ENCODE measurements at regions not wholly inside any gene's neighbourhood (a gene's known extent, or its start where the extent isn't known, plus 50 kb on each side); places are given as distances from the start of the nearest gene placed in this dataset.

DNA sequence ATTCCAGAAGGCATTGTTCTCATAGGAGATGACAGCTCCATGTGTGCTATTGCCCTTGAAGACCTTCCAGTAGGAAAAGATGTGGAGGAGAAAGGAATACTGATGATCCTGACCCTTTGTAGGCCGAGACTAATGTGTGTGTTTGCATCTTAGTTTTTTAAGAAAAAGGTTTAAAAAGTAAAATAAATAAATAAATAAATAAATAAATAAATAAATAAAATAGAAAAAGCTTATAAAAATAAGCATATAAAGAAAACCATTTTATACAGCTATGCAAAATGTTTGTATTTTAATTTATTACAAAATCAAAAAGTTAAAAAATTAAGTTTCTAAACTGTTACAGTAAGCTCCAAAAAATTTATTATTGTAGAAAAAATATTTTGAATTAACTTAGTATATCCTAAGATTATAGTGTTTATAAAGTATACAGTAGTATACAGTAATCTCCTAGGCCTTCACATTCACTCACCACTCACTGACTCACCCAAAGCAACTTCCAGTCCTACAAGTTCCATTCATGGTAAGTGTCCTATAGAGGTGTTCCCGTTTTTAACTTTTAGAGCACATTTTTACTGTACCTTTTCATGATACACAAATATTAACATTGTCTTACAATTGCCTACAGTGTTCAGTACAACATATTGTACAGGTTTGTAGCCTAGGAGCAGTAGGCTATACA, 435.2 kb upstream of the SEMA3A start:
- DNase-seq (ENCODE audit: low read depth in 2 of 2): no peak

- no peak for DNase-seq (ENCODE audit: low read depth in 2 of 2)
Measured at GRCh38 chr7:84629216-84629615, 434.6 kb upstream of the SEMA3A start.

GRCh38 chr7:84627250-84627649, 432.7 kb upstream of the SEMA3A start:
- no peak for DNase-seq (ENCODE audit: low read depth in 2 of 2)

GRCh38 chr7:84624927-84625326, 430.3 kb upstream of the SEMA3A start:
- DNase-seq (ENCODE audit: low read depth in 2 of 2): no peak

GRCh38 chr7:84624527-84624926, 429.9 kb upstream of the SEMA3A start:
- DNase-seq (ENCODE audit: low read depth in 2 of 2): no peak

- DNase-seq (ENCODE audit: low read depth in 2 of 2): no peak
Measured at GRCh38 chr7:84617265-84618030, 422.9 kb upstream of the SEMA3A start.

GRCh38 chr7:84614821-84615501, 420.4 kb upstream of the SEMA3A start:
- peak; percentile 11 to 54 for DNase-seq (ENCODE audit: low read depth in 2 of 2)

DNA sequence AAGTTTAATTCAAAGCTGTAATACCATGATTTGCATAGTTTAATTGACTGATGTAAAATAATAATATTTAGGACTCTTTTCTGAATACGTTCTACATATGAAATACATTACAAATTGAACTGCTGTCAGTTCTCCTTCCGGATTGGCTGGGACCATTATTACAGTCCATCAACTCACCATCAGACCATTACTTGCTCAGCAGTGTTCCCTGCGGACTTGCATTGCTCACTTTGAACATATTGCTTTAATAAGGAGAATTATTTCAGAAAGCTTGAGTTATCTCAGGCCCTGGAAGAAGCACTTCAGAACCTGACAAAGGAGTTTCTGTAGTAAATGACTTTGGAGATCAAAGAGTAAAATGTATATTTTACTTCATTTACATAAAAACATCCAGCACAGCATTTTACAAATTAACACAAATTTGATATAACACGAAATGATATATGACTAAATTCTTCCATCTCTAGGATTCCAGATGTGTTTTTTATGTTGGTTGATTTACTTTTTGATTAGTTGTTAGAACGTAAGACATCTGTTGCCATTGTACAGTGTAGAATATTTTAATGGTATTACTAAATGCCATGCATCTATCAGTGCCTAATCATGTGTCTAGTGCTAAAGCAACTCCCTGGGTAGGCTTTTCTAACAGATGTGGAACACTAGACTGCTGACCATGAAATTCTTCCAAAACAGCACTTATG, 418.5 kb upstream of the SEMA3A start:
- no peak for DNase-seq (ENCODE audit: low read depth in 2 of 2)

GRCh38 chr7:84611391-84611790, 416.8 kb upstream of the SEMA3A start:
- no peak for DNase-seq (ENCODE audit: low read depth in 2 of 2)

DNA sequence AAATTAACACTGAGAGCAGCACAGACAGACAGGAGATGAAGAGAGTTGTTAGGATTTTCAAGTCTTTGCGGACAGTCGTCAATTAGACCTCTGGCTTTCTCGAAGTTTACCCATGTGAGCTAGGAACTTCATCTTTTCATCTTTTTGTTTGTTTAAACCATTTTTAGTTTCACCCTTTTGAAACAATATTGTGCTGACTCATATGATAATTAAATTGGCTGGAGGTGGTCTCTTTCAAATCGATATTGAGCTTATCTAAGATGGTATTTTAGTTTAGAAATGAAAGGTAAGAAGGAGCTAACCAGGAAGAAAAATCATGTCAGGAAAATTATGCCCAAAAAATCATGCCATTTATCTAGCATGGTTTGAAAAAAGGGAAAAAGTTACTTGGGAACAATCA, 415.8 kb upstream of the SEMA3A start:
- DNase-seq (ENCODE audit: low read depth in 2 of 2): no peak

DNA sequence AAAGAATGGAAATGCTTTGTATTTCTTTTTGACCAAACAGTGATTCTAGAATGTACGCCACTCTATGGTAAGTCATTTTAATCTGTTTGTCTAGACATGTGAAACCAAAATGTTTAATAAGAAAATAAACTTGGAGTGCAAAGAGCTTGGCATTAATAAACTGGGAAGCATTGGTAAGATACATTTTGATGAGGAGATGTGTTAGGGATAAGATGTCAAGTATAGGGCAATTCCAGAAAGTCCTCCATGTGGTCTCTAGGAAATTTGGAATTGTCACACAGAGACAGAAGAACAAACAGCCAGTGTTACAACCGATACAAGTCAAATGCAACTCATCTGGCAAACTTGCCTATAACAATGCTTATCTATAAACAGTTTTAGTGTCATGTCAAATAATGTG, 410.7 kb upstream of the SEMA3A start:
- no peak for DNase-seq (ENCODE audit: low read depth in 2 of 2)

- DNase-seq (ENCODE audit: low read depth in 2 of 2): no peak
Measured at GRCh38 chr7:84603545-84603944, 409.0 kb upstream of the SEMA3A start.

GRCh38 chr7:84595026-84595425, 400.4 kb upstream of the SEMA3A start:
- no peak for DNase-seq (ENCODE audit: low read depth in 2 of 2)

DNA sequence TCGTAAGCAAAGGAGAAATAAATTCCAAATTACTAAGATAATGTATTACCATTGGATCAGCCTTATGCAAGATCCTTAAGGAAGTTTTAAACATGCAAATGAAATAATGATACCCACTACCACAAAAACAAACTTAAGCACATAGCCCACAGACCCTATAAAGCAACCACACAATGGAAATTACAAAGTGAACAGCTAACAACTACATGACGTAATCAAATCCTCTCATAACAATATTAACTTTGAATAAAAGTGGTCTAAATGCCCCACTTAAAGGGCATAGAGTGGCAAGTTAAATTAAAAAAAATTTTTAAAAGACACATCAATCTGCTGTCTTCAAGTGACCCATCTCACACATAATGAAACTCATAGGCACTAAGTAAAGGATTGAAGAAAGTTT, 397.3 kb upstream of the SEMA3A start:
- DNase-seq (ENCODE audit: low read depth in 2 of 2): no peak

- no peak for DNase-seq (ENCODE audit: low read depth in 2 of 2)
Measured at GRCh38 chr7:84589012-84589411, 394.4 kb upstream of the SEMA3A start.

DNA sequence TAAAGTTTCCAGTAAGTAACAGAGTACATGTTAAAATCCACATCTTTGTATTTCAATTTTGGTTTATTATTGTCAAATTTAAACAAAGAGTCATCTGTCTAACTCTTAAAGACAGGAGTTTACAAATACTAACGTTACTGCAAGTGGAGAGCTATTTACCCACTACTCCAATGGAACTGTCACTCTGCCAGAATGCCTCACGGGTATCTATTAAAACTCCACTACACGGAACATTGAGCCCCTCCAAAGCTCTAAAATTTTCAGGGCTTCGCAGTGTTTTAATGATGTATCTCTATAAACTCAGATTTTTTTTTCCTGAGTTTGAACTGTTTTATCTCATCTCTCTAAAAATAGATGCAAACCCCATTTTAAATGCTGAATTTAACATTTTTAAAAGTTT, 388.7 kb upstream of the SEMA3A start:
- DNase-seq (ENCODE audit: low read depth in 2 of 2): no peak

- DNase-seq (ENCODE audit: low read depth in 2 of 2): no peak
Measured at GRCh38 chr7:84582747-84583146, 388.2 kb upstream of the SEMA3A start.

GRCh38 chr7:84578825-84579224, 384.2 kb upstream of the SEMA3A start:
- no peak for DNase-seq (ENCODE audit: low read depth in 2 of 2)

GRCh38 chr7:84568781-84569180, 374.2 kb upstream of the SEMA3A start:
- DNase-seq (ENCODE audit: low read depth in 2 of 2): no peak

- no peak for DNase-seq (ENCODE audit: low read depth in 2 of 2)
Measured at GRCh38 chr7:84565345-84566074, 370.9 kb upstream of the SEMA3A start.

DNA sequence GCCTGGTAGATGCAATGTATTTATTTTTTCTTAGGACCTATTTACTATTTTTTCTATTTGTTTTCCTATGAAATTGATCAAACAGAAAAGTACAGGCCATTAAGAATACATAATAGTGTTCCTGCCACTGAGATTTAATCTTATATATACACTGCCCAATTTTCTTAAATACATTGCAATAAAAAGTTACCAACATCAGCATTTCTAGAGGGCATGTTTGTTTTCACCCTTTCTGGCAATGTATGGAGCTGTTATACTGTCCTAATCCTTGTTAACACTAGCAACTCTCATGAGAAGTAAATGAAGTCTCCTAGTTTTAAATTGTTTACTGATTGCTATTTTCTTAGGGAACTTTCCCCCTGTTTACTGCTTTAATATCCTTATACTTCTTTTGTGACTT, 359.1 kb upstream of the SEMA3A start:
- DNase-seq (ENCODE audit: low read depth in 2 of 2): no peak
